HepG2 (cell line): ENCODE measurements at regions not wholly inside any gene's neighbourhood (a gene's known extent, or its start where the extent isn't known, plus 50 kb on each side); places are given as distances from the start of the nearest gene placed in this dataset.

Source experiments
- ATAC-seq: fragments of 200-7000 bp; cut with Tn5 transposase; 3 replicates; pipeline ENCODE4 v1.9.1; 2020; ENCODE audit warnings: mild to moderate bottlenecking, moderate library complexity
- BruUV-seq: library from RNA; stranded (reverse); fragments of 400-500 nt; replicated peaks from 2 replicates; lab custom pipeline; 2021; lab: Mats Ljungman, UMichigan
- CTCF ChIA-PET: fragments of 300-600 bp; formaldehyde crosslinking; extraction: SDS; loops from one replicate; lab custom pipeline; 2021; ENCODE audit warnings: low total read pairs, inconsistent platforms, low intra/inter-chr PET ratio; lab: Yijun Ruan, JAX
- POLR2A ChIA-PET: fragments of 350-600 bp; sonication (Branson Sonifier 250); formaldehyde crosslinking; loops from one replicate; lab custom pipeline; 2020; ENCODE audit warnings: antibody characterized with exemption, inconsistent platforms; lab: Yijun Ruan, JAX
- DNase-seq: peaks from one replicate; pipeline ENCODE4 v3.0.0-alpha.2; 2015; ENCODE audit warnings: low spot score
- FAIRE-seq: peaks from 3 replicates; lab custom pipeline; 2011; peaks lifted over from hg19 to GRCh38; lab: Jason Lieb, UNC
- H2AFZ ChIP-seq: one replicate; pipeline ENCODE4 v1.6.1; 2011; ENCODE audit warnings: low read length, inconsistent platforms
- H3K27ac ChIP-seq: fragments of 300-600 bp; 3 replicates; pipeline ENCODE4 v1.8.0; 2011; ENCODE audit warnings: mixed run types, mild to moderate bottlenecking, mixed read lengths, low read length, inconsistent platforms; ENCODE audit not compliant: insufficient read depth; ENCODE audit errors: extremely low read length
- H3K27me3 ChIP-seq, 2 experiments: fragments of 200-600 bp in 1 of 2; 2 replicates in 1 of 2; 3 replicates in 1 of 2; pipeline versions ENCODE4 v1.6.0 to v1.8.0; 2011; ENCODE audit warnings: low read length in 2 of 2, mild to moderate bottlenecking in 2 of 2, moderate library complexity in 2 of 2, inconsistent platforms in 1 of 2; ENCODE audit not compliant: insufficient read depth in 2 of 2, control insufficient read depth in 1 of 2
- H3K36me3 ChIP-seq, 2 experiments: fragments of 200-600 bp in 1 of 2; replicated peaks in 1 of 2; 2 replicates in 1 of 2; 3 replicates in 1 of 2; pipeline versions ENCODE4 v1.5.1 to v1.8.0; 2011; ENCODE audit warnings: low read length in 2 of 2, inconsistent platforms in 1 of 2; ENCODE audit not compliant: insufficient read depth in 2 of 2, control insufficient read depth in 1 of 2
- H3K4me1 ChIP-seq: 2 replicates; pipeline ENCODE4 v1.5.1; 2012; ENCODE audit warnings: low read length, inconsistent platforms; ENCODE audit not compliant: insufficient read depth
- H3K4me2 ChIP-seq: 2 replicates; pipeline ENCODE4 v1.6.0; 2011; ENCODE audit warnings: low read depth, low read length, inconsistent platforms
- H3K4me3 ChIP-seq, 3 experiments: fragments of 200-600 bp in 1 of 3; sonication (generic), shearing (Covaris generic) in 1 of 3; replicated peaks in 1 of 3; 2 replicates each; pipeline ENCODE4 v1.5.1; 2011 to 2016; ENCODE audit warnings: low read length in 3 of 3, inconsistent platforms in 2 of 3, low read depth in 2 of 3, mild to moderate bottlenecking in 2 of 3, control low read depth in 1 of 3, mixed read lengths in 1 of 3; ENCODE audit not compliant: insufficient read depth in 1 of 3
- H3K79me2 ChIP-seq: one replicate; pipeline ENCODE4 v1.6.1; 2011; ENCODE audit warnings: low read length, inconsistent platforms; ENCODE audit not compliant: insufficient read depth
- H3K9ac ChIP-seq: 2 replicates; pipeline ENCODE4 v1.6.0; 2011; ENCODE audit warnings: mild to moderate bottlenecking, low read depth, low read length, inconsistent platforms; ENCODE audit not compliant: insufficient read depth
- H3K9me3 ChIP-seq: 2 replicates; pipeline ENCODE4 v1.5.1; 2012; ENCODE audit warnings: mild to moderate bottlenecking, low read length
- H4K20me1 ChIP-seq: 2 replicates; pipeline ENCODE4 v1.6.0; 2011; ENCODE audit warnings: inconsistent platforms, mild to moderate bottlenecking, low read length, moderate library complexity; ENCODE audit not compliant: insufficient read depth
- CBX2 ChIP-seq, 2 experiments: fragments of 200-600 bp in 1 of 2; sonication (generic); formaldehyde crosslinking in 1 of 2; IDR thresholded peaks; 2 replicates each; pipeline versions ENCODE4 v1.7.0 to v1.8.1; 2018 to 2022; ENCODE audit warnings: low read depth in 2 of 2, low read length in 1 of 2, mild to moderate bottlenecking in 1 of 2, missing genetic modification reagents in 1 of 2
- CEBPB ChIP-seq: IDR thresholded peaks from 2 replicates; pipeline ENCODE4 v1.6.1; 2011; ENCODE audit warnings: low read depth, low read length, improper control_type of control experiment, borderline replicate concordance
- HES4 ChIP-seq: sonication (generic); formaldehyde crosslinking; IDR thresholded peaks from 2 replicates; pipeline ENCODE4 v1.9.0; 2021; ENCODE audit warnings: mild to moderate bottlenecking, missing genetic modification reagents, borderline replicate concordance
- MEF2D ChIP-seq: sonication (generic); formaldehyde crosslinking; IDR thresholded peaks from 2 replicates; pipeline ENCODE4 v1.5.1; 2020; ENCODE audit warnings: mild to moderate bottlenecking, missing genetic modification reagents
- MTA1 ChIP-seq: sonication (generic); formaldehyde crosslinking; IDR thresholded peaks from 2 replicates; pipeline ENCODE4 v1.4.0; 2020; ENCODE audit warnings: missing genetic modification reagents, mild to moderate bottlenecking, borderline replicate concordance
- NFE2L2 ChIP-seq: fragments of 150-350 bp; IDR thresholded peaks from 2 replicates; pipeline ENCODE4 v1.6.1; 2014; ENCODE audit warnings: low read length
- ZBTB38 ChIP-seq: sonication (generic); formaldehyde crosslinking; IDR thresholded peaks from 2 replicates; pipeline ENCODE4 v1.5.1; 2020; ENCODE audit warnings: mild to moderate bottlenecking, missing genetic modification reagents
- WGBS: methylation state at CpG from one replicate; pipeline ENCODE4 v1.1.6; 2017; ENCODE audit warnings: low lambda C conversion rate; 5-methylcytosine and 5-hydroxymethylcytosine counted together
- in situ Hi-C: cut with HindIII; loops from 2 replicates; pipeline ENCODE4 v1.10.0; 2017; ENCODE audit warnings: low pct_unique_long_range_greater_than_20kb; ENCODE audit not compliant: extremely low pct_ligation_motif_present
- intact Hi-C: fragments of 100-400 bp; cut with micrococcal nuclease; formaldehyde crosslinking; loops from one replicate; pipeline ENCODE4 v1.10.0; 2022; ENCODE audit not compliant: unreplicated experiment

DNA sequence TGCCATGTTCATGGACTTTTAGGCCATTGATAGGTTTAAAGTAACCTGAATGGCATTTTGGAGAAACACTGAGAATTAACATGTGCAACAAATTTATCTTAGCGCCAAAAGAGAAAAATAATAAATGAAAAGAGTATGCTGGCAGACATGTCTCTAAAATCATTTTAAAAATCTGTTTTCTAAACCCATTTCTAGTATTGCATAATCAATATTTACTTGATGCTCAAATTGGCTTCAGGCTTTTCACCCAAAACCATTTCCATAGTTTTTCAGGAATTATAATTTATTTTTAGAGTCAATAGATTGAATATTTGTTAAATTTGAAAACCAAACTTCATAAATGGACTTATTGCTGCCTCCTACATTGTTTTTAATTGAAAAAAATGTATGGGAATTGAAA, 423.0 kb downstream of the PLOD2 start:
- ChIA-PET CTCF (no interaction called here), POLR2A (no interaction called here)
- ATAC-seq (no peak), FAIRE-seq (no peak), DNase-seq (no peak)
- Histone ChIP-seq H3K4me3 (no peak overlapping the region), H3K27me3 (no peaks in the 10 kb centered on the region; a peak in 1 of 5 replicates), H3K36me3 (no peaks in the 10 kb centered on the region), H4K20me1 (no peaks in the 10 kb centered on the region), H3K79me2 (no peaks in the 10 kb centered on the region), H2AFZ (no peak overlapping the region), H3K4me2 (no peak overlapping the region), H3K9me3 (no peaks in the 10 kb centered on the region), H3K27ac (no peak overlapping the region), H3K4me1 (no peaks in the 10 kb centered on the region), H3K9ac (no peak overlapping the region)
- intact Hi-C loops = no loop called here
- TF ChIP-seq CEBPB (peak; percentile 25; the same call in 1 of the 2 replicates), MTA1 (CRISPR knock-in tag) (no peak), CBX2 (IDR thresholded peaks at IDR 0.05; ENCODE audit: low read depth, low read length) (no peak), CBX2 (CRISPR knock-in tag; IDR thresholded peaks at IDR 0.05; ENCODE audit: low read depth) (no peak), NFE2L2 (no peak)
- BruUV-seq = no TSS peak
- 59% methylated on average over 1 of the region's 1 CpG for WGBS
- in situ Hi-C loops = no loop called here

DNA sequence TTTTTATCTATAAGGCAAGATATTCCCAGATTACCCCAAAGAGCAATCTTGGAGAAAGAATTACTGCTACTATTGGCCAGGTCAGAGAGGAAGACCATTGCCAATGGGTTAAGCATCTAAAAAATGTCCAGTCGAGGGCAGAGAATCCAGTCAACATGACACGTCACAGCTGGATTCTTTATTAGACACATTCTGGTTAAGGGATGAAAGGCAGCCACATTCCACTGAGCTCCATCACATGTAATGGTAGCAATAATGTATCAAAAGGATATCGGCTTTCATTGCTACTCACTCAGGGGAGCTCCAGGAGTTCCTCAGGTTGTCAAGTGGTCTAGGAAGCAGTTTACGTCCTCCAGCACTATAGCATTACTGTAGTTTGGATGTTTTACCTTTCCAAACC, 421.1 kb downstream of the PLOD2 start:
- H3K27me3 ChIP-seq = no peaks in the 10 kb centered on the region; a peak in 1 of 5 replicates
- no peak overlapping the region for H2AFZ ChIP-seq
- no peak overlapping the region for H3K27ac ChIP-seq
- in situ Hi-C loops (no loop called here), intact Hi-C loops (no loop called here)
- ChIA-PET CTCF (no interaction called here), POLR2A (no interaction called here)
- H3K9ac ChIP-seq = no peak overlapping the region
- no peak for TF ChIP-seq MEF2D (CRISPR knock-in tag)
- TF ChIP-seq HES4 (CRISPR knock-in tag) = no peak
- no peak for TF ChIP-seq CEBPB
- TF ChIP-seq ZBTB38 (CRISPR knock-in tag) = no peak
- H3K4me3 ChIP-seq = no peak overlapping the region
- BruUV-seq = no TSS peak
- H4K20me1 ChIP-seq = no peaks in the 10 kb centered on the region
- no peak for DNase-seq
- no peaks in the 10 kb centered on the region for H3K36me3 ChIP-seq
- no peaks in the 10 kb centered on the region for H3K79me2 ChIP-seq
- H3K9me3 ChIP-seq = no peaks in the 10 kb centered on the region
- H3K4me1 ChIP-seq = no peaks in the 10 kb centered on the region
- no peak for FAIRE-seq
- H3K4me2 ChIP-seq = no peak overlapping the region
- ATAC-seq = no peak
- WGBS = 1% methylated on average over 4 of the region's 4 CpGs
